ENCODE measurements at regions not wholly inside any gene's neighbourhood (a gene's known extent, or its start where the extent isn't known, plus 50 kb on each side); places are given as distances from the start of the nearest gene placed in this dataset.

- peak; percentile 32 for DNase-seq (ENCODE audit: low read depth, low spot score)
- in situ Hi-C loops (cut with HindIII; ENCODE audit: low sequenced_read_pairs): no loop called here
- no peak for TF ChIP-seq CTCF (IDR thresholded peaks at IDR 0.05; ENCODE audit: low read depth, low read length)
- H3K4me3 ChIP-seq (ENCODE audit: low read depth, low read length): peak overlapping the region; percentile 12
These were observed 506.6 kb upstream of the MAN1A1 start for GRCh38 chr6:119856136-119856535.

GRCh38 chr6:119848696-119849095 is 499.1 kb upstream of the MAN1A1 start:
- DNase-seq (ENCODE audit: low read depth, low spot score): no peak
- in situ Hi-C loops (cut with HindIII; ENCODE audit: low sequenced_read_pairs): no loop called here
- no peak overlapping the region for H3K4me3 ChIP-seq (ENCODE audit: low read depth, low read length)
- TF ChIP-seq CTCF (IDR thresholded peaks at IDR 0.05; ENCODE audit: low read depth, low read length): no peak

- in situ Hi-C loops (cut with HindIII; ENCODE audit: low sequenced_read_pairs): no loop called here
These were observed 495.6 kb upstream of the MAN1A1 start for GRCh38 chr6:119845161-119845560.

GRCh38 chr6:119844387-119844786 is 494.8 kb upstream of the MAN1A1 start:
- no peak for TF ChIP-seq CTCF (IDR thresholded peaks at IDR 0.05; ENCODE audit: low read depth, low read length)
- in situ Hi-C loops (cut with HindIII; ENCODE audit: low sequenced_read_pairs): no loop called here
- H3K4me3 ChIP-seq (ENCODE audit: low read depth, low read length): no peak overlapping the region
- no peak for DNase-seq (ENCODE audit: low read depth, low spot score)

More at GRCh38 chr6:119845161-119845560, 495.6 kb upstream of the MAN1A1 start:
- no peak for TF ChIP-seq CTCF (IDR thresholded peaks at IDR 0.05; ENCODE audit: low read depth, low read length)
- no peak overlapping the region for H3K4me3 ChIP-seq (ENCODE audit: low read depth, low read length)
- DNase-seq (ENCODE audit: low read depth, low spot score): no peak

- in situ Hi-C loops (cut with HindIII; ENCODE audit: low sequenced_read_pairs): no loop called here
- TF ChIP-seq CTCF (IDR thresholded peaks at IDR 0.05; ENCODE audit: low read depth, low read length): no peak
- no peak for DNase-seq (ENCODE audit: low read depth, low spot score)
- no peak overlapping the region for H3K4me3 ChIP-seq (ENCODE audit: low read depth, low read length)
These were observed 492.6 kb upstream of the MAN1A1 start for GRCh38 chr6:119842191-119842590.

GRCh38 chr6:119838043-119838442 is 488.5 kb upstream of the MAN1A1 start:
- in situ Hi-C loops (cut with HindIII; ENCODE audit: low sequenced_read_pairs): no loop called here
- no peak for DNase-seq (ENCODE audit: low read depth, low spot score)
- no peak overlapping the region for H3K4me3 ChIP-seq (ENCODE audit: low read depth, low read length)
- no peak for TF ChIP-seq CTCF (IDR thresholded peaks at IDR 0.05; ENCODE audit: low read depth, low read length)

- H3K4me3 ChIP-seq (ENCODE audit: low read depth, low read length): no peak overlapping the region
- no peak for TF ChIP-seq CTCF (IDR thresholded peaks at IDR 0.05; ENCODE audit: low read depth, low read length)
- no peak for DNase-seq (ENCODE audit: low read depth, low spot score)
- in situ Hi-C loops (cut with HindIII; ENCODE audit: low sequenced_read_pairs): no loop called here
These were observed 484.9 kb upstream of the MAN1A1 start for GRCh38 chr6:119834418-119834817.

Data from astrocyte of the spinal cord (primary cell).